ENCODE measurements at regions not wholly inside any gene's neighbourhood (a gene's known extent, or its start where the extent isn't known, plus 50 kb on each side); places are given as distances from the start of the nearest gene placed in this dataset.

DNA sequence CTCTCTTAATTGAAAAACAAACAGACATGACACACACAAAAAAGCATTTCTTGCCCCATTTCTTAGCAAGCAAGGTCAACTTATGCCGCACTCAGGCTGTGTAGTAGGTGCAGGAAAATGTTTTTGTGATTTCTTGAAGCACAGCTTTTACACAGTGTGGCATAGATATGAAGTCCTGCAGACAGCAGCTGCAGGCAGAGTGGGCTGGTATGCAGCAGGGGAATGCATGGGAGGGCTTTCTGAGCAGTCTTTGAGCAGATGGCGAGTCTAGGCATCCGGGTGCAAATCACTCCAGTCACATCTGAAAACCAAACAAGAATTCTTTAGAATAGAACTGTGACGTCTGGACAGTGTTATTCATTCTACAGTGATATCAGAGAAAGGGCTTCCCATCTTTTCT lies 87.5 kb downstream of the BLID start:
- Histone ChIP-seq H3K9me2 (replicated peaks; ENCODE audit: insufficient read depth, low read length) (no peaks in the 10 kb centered on the region), H3K9me3 (ENCODE audit: insufficient read depth, low read length) (no peaks in the 10 kb centered on the region), H3K4me2 (ENCODE audit: low read depth, low read length, poor library complexity, severe bottlenecking) (no peak overlapping the region), H3K4me3 (ENCODE audit: insufficient read depth, low read length, poor library complexity, severe bottlenecking) (no peak overlapping the region), H3K27ac (ENCODE audit: low read depth, low read length) (no peak overlapping the region), H3K9ac (ENCODE audit: low read length) (no peak overlapping the region), H4K20me1 (ENCODE audit: low read depth, low read length) (no peaks in the 10 kb centered on the region), H3K79me2 (ENCODE audit: insufficient read depth, low read length) (no peaks in the 10 kb centered on the region), H2AFZ (ENCODE audit: low read depth, low read length, severe bottlenecking) (no peak overlapping the region), H3K36me3 (ENCODE audit: low read length) (no peaks in the 10 kb centered on the region), H3K27me3 (ENCODE audit: low read length) (no peaks in the 10 kb centered on the region), H3F3A (ENCODE audit: insufficient read depth) (no peaks in the 10 kb centered on the region)
- TF ChIP-seq EZH2phosphoT487 (conservative IDR thresholded peaks at IDR 0.05; ENCODE audit: low read length) = no peak
- TF ChIP-seq, protein P1, sequence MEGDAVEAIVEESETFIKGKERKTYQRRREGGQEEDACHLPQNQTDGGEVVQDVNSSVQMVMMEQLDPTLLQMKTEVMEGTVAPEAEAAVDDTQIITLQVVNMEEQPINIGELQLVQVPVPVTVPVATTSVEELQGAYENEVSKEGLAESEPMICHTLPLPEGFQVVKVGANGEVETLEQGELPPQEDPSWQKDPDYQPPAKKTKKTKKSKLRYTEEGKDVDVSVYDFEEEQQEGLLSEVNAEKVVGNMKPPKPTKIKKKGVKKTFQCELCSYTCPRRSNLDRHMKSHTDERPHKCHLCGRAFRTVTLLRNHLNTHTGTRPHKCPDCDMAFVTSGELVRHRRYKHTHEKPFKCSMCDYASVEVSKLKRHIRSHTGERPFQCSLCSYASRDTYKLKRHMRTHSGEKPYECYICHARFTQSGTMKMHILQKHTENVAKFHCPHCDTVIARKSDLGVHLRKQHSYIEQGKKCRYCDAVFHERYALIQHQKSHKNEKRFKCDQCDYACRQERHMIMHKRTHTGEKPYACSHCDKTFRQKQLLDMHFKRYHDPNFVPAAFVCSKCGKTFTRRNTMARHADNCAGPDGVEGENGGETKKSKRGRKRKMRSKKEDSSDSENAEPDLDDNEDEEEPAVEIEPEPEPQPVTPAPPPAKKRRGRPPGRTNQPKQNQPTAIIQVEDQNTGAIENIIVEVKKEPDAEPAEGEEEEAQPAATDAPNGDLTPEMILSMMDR (IDR thresholded peaks at IDR 0.05; ENCODE audit: insufficient read depth, low read length, poor library complexity, severe bottlenecking) = no peak

DNA sequence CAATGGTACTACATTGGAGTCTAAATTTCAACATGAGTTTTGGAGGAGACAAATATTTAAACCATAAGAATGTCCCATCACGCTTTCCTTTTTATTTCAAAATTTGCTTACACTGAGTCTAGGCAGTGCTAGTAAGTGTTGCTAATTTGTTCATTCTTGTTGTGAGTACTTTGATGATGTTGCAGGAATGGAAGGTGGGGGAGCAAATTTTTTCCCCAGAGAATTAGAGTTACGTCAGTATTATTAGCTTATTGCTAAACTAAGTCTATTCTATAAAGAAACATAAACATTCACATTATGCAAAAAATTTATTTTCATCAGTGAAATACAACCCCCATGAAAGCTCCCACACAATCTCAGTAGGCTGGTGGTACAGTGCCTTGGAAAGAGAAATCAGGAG lies 88.0 kb downstream of the BLID start:
- H3F3A ChIP-seq (ENCODE audit: insufficient read depth) = no peaks in the 10 kb centered on the region
- no peaks in the 10 kb centered on the region for H4K20me1 ChIP-seq (ENCODE audit: low read depth, low read length)
- no peak overlapping the region for H3K4me3 ChIP-seq (ENCODE audit: insufficient read depth, low read length, poor library complexity, severe bottlenecking)
- no peak overlapping the region for H3K9ac ChIP-seq (ENCODE audit: low read length)
- H3K27ac ChIP-seq (ENCODE audit: low read depth, low read length) = no peak overlapping the region
- no peak overlapping the region for H2AFZ ChIP-seq (ENCODE audit: low read depth, low read length, severe bottlenecking)
- H3K36me3 ChIP-seq (ENCODE audit: low read length) = no peaks in the 10 kb centered on the region
- H3K9me3 ChIP-seq (ENCODE audit: insufficient read depth, low read length) = no peaks in the 10 kb centered on the region
- no peaks in the 10 kb centered on the region for H3K9me2 ChIP-seq (replicated peaks; ENCODE audit: insufficient read depth, low read length)
- no peaks in the 10 kb centered on the region for H3K79me2 ChIP-seq (ENCODE audit: insufficient read depth, low read length)
- H3K4me2 ChIP-seq (ENCODE audit: low read depth, low read length, poor library complexity, severe bottlenecking) = no peak overlapping the region
- H3K27me3 ChIP-seq (ENCODE audit: low read length) = no peaks in the 10 kb centered on the region
- TF ChIP-seq, protein P1 (IDR thresholded peaks at IDR 0.05; ENCODE audit: insufficient read depth, low read length, poor library complexity, severe bottlenecking) = no peak
- TF ChIP-seq EZH2phosphoT487 (conservative IDR thresholded peaks at IDR 0.05; ENCODE audit: low read length) = no peak

DNA sequence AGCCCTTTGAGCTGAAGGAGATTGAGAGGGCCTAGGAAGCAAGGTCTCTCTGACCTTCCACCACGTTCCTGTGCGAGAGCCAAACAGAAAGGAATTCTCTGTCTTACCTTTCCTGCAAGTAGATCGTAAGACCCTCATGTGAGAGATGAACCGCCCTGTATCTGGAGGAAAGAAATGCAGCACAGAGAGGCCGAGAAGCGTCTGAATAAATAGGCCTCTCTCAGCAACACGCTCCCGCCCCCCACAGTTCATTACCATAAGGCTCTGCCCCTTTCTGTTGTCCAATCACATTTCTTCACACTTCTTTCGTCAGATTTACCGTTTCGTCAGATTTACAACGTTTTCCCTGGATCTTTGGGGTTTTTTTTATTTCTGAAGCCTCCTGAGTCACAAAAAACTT lies 90.3 kb downstream of the BLID start:
- Histone ChIP-seq H3K27ac (ENCODE audit: low read depth, low read length) (no peak overlapping the region), H3K4me2 (ENCODE audit: low read depth, low read length, poor library complexity, severe bottlenecking) (no peak overlapping the region), H2AFZ (ENCODE audit: low read depth, low read length, severe bottlenecking) (no peak overlapping the region), H3F3A (ENCODE audit: insufficient read depth) (no peaks in the 10 kb centered on the region), H3K9me2 (replicated peaks; ENCODE audit: insufficient read depth, low read length) (no peaks in the 10 kb centered on the region), H3K27me3 (ENCODE audit: low read length) (no peaks in the 10 kb centered on the region), H3K79me2 (ENCODE audit: insufficient read depth, low read length) (no peaks in the 10 kb centered on the region), H3K9me3 (ENCODE audit: insufficient read depth, low read length) (no peaks in the 10 kb centered on the region), H3K36me3 (ENCODE audit: low read length) (no peaks in the 10 kb centered on the region), H3K4me3 (ENCODE audit: insufficient read depth, low read length, poor library complexity, severe bottlenecking) (no peak overlapping the region), H4K20me1 (ENCODE audit: low read depth, low read length) (no peaks in the 10 kb centered on the region), H3K9ac (ENCODE audit: low read length) (no peak overlapping the region)
- TF ChIP-seq EZH2phosphoT487 (conservative IDR thresholded peaks at IDR 0.05; ENCODE audit: low read length) = no peak
- TF ChIP-seq, protein P1 (IDR thresholded peaks at IDR 0.05; ENCODE audit: insufficient read depth, low read length, poor library complexity, severe bottlenecking) = no peak

DNA sequence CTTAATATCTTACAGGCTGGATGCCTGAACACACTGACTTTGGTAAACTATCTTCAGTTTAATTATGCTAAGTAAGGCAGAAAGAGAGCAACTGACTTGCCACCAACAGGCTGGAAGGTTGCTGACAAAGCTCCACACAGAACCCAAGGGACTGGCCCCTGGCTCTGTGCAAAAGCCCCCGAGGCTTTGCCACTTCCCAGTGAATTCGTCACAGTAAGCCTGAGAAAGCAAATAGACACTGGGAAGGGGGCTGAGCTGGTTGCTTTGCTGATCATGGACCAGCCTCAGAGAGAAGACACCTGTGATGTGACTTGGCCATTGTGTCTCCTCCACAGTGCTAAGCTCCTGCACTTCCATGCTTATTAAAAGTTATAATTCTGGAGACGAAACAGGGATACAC lies 91.7 kb downstream of the BLID start:
- Histone ChIP-seq H3K4me2 (ENCODE audit: low read depth, low read length, poor library complexity, severe bottlenecking) (no peak overlapping the region), H3K4me3 (ENCODE audit: insufficient read depth, low read length, poor library complexity, severe bottlenecking) (no peak overlapping the region)
- no peak for TF ChIP-seq EZH2phosphoT487 (conservative IDR thresholded peaks at IDR 0.05; ENCODE audit: low read length)
- TF ChIP-seq, protein P1 (IDR thresholded peaks at IDR 0.05; ENCODE audit: insufficient read depth, low read length, poor library complexity, severe bottlenecking) = no peak

More for the DNA sequence above, 91.7 kb downstream of the BLID start:
- no peaks in the 10 kb centered on the region for H3K27me3 ChIP-seq (ENCODE audit: low read length)
- H4K20me1 ChIP-seq (ENCODE audit: low read depth, low read length) = no peaks in the 10 kb centered on the region
- no peaks in the 10 kb centered on the region for H3F3A ChIP-seq (ENCODE audit: insufficient read depth)
- H3K9me2 ChIP-seq (replicated peaks; ENCODE audit: insufficient read depth, low read length) = no peaks in the 10 kb centered on the region
- no peak overlapping the region for H3K9ac ChIP-seq (ENCODE audit: low read length)
- no peak overlapping the region for H2AFZ ChIP-seq (ENCODE audit: low read depth, low read length, severe bottlenecking)
- H3K9me3 ChIP-seq (ENCODE audit: insufficient read depth, low read length) = no peaks in the 10 kb centered on the region
- no peak overlapping the region for H3K27ac ChIP-seq (ENCODE audit: low read depth, low read length)
- no peaks in the 10 kb centered on the region for H3K79me2 ChIP-seq (ENCODE audit: insufficient read depth, low read length)
- no peaks in the 10 kb centered on the region for H3K36me3 ChIP-seq (ENCODE audit: low read length)

All from SU-DHL-6 (cell line).